ENCODE measurements at regions not wholly inside any gene's neighbourhood (a gene's known extent, or its start where the extent isn't known, plus 50 kb on each side); places are given as distances from the start of the nearest gene placed in this dataset.

DNA sequence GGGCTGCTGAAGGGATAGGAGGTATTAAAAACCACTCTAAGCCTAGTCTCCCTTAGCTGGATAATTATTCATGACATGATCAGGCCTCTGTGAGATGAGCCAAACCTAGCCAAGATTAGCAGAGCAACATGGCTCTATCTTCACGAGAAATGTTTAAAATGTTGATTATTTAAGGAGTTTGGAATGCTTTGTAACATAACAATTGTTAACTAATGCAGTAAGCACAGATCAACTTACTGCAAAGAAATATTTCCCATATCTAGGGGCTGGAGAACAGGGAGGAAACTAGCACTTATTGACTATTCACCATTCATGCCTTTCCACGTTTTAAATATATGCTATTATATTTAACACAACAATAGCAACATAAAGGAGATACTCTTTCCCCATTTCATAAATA is 833.7 kb upstream of the CHAC2 start:
- DNase-seq (ENCODE audit: extremely low spot score, insufficient read length, low read depth) (no peak), FAIRE-seq (no peak)

DNA sequence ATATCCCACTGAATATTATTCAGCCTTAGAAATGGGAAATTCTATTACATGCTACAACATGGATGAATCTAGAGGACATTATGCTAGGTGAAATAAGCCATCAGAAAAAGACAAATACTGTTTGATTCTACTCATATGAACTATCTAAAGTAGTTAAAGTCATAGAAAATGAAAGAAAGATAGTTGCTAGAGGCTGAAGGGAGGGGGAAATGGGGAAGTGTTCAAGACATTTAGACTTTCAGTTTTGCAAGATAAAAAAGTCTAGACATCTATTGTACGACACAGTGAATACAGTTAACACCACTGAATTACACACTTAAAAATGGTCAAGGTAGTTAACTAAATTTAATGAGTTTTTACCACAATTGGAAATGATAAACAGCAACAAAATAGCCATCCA is 835.9 kb upstream of the CHAC2 start:
- no peak for FAIRE-seq
- no peak for DNase-seq (ENCODE audit: extremely low spot score, insufficient read length, low read depth)

DNA sequence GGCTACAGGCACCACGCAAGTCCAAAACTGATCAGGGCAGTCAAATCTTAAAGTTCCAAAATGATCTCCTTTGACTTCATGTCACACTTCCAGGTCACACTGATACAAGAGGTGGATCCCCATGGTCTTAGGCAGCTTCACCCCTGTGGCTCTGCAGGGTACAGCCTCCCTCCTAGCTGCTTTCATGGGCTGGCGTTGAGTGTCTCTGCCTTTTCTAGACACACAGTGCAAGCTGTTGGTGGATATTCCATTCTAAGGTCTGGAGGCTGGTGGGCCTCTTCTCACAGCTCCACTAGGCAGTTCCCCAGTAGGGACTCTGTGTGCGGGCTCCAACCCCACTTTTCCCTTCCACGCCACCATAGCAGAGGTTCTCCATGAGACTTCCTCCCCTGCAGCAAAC is 838.2 kb upstream of the CHAC2 start:
- no peak for FAIRE-seq
- no peak for DNase-seq (ENCODE audit: extremely low spot score, insufficient read length, low read depth)

DNA sequence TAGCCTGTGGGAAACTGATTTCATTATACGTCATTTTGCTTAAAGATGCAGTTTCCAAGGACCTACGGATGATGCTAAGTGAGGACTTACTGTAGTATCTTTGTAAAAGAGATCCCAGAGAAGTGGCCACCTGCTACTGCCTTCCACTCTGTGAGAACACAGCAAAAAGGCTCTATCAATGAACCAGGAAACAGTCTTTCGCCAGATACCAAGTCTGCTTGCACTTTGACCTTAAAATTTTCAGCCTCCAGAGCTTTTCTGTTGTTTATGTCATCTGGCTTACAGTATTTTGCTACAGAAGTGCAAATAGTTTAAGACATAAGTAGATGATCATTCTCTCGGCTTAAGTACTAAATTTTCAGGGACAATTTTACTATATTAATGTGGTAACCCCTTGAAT is 847.9 kb upstream of the CHAC2 start:
- FAIRE-seq (no peak), DNase-seq (ENCODE audit: extremely low spot score, insufficient read length, low read depth) (no peak)

DNA sequence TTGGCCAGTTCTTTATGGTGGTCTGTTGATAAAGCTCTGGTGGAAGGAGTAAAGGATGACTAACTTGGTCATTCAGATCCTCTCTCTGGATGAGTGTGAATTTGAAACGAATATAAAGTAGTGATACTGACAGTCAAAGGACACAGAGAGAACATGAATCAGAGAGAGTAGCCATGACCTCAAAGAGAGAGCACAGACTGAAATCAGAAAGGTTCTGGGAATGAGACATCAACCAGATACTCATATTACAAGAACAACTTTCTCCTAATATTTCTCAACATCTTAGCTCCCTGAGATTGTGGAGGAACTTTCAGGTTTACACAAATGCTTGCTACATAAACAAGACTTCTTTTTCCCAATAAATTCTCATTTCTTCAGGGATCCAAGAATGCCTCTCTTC is 849.1 kb upstream of the CHAC2 start:
- DNase-seq (ENCODE audit: extremely low spot score, insufficient read length, low read depth), result no peak
- FAIRE-seq, result no peak

DNA sequence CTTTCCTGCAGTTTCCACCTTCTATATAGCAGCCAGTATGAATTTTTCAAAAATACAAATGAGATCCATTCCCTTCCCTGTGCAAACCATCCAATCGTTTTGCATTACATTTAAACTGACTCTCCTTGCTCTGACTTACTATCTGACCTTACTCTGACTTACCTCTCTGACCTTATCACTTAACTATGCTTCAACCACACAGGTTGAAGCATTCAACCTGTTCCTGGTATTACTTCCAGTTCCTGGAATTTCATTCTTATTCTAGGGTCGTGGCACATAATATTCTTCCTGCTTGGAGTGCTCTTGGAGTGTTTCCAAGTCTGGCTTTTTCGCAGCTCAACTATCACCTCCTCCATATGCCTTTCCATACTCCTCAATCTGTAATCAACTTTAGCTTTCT is 850.6 kb upstream of the CHAC2 start:
- DNase-seq (ENCODE audit: extremely low spot score, insufficient read length, low read depth), result no peak
- no peak for FAIRE-seq

DNA sequence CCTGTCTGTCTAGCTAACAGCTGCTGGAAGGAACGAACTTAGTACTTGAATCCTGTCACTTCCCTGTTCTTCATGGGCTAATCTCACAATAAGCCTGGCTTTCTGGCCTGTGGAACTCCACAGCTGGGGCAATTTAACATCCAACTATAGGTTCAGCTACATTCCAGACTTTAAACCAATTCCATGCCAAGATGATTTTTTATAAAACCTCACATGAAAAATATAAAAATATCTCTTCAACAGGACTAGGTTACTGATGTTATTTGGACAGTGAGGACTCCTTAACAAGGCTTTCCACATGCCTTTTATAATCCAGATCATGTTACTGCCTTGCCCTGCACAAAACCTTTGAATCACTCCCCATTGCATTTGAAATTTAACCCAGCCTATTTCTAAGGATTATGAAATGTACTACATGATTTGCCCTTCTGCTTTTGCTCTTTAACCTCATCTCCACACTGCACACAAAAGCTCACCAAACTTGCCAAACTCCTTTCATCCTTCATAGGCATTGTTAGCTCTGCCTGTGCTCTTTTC is 863.2 kb upstream of the CHAC2 start:
- FAIRE-seq, result no peak

DNA sequence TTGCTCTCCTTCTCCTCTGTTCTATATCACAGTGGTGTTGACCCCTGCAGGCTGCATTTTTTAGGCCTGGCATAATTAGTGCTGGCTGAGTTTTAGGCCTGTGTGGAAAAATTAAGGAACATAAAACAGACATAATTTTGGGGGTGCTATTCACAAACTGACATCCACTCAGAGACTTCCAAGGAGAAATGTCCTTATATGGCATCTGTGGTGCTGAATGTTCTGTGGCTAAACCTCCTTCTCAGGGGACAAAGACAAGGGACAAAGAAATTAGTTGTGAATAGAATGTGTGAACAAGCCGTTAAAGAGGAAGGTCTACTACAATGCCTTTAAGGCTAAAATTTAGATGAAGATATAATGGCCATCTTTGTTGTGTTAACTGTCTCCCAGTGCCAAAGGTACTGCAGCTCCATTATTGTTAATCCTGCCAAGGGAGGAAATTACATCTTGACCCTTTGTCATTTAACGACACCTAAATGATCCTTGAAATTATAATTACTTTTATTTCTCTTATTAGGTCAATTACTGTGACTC is 870.0 kb upstream of the CHAC2 start:
- FAIRE-seq, result no peak
- DNase-seq (ENCODE audit: extremely low spot score, insufficient read length, low read depth), result no peak

More for the DNA sequence above, 863.2 kb upstream of the CHAC2 start:
- no peak for DNase-seq (ENCODE audit: extremely low spot score, insufficient read length, low read depth)

DNA sequence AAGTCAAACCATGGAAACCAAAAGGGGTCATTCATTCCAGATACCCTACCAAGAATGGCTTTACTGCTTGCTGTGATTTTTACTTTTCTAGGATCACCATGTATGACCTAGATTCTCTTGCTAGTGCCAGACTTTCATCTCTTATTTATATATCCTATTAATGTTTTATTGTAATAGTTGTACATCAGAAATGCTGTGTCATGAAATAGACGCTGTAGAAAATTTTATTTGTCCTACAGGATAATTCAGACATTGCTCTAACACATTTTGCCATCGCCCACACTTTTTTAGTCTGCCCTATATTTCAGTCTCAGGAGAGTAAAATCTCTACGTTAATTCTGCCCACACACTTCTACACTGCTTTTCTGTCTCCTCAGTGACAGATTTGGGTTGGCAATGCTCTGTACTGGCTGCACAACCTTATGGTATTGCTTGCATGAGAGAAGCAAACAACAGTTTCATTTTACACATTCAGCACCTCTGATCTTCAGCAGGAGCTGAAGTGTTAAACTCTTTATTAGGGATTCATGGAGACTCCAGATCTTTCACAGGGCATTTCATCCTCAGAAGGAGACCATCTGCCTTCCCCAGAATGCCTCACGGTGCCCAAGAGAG is 871.8 kb upstream of the CHAC2 start:
- FAIRE-seq (no peak), DNase-seq (ENCODE audit: extremely low spot score, insufficient read length, low read depth) (no peak)

DNA sequence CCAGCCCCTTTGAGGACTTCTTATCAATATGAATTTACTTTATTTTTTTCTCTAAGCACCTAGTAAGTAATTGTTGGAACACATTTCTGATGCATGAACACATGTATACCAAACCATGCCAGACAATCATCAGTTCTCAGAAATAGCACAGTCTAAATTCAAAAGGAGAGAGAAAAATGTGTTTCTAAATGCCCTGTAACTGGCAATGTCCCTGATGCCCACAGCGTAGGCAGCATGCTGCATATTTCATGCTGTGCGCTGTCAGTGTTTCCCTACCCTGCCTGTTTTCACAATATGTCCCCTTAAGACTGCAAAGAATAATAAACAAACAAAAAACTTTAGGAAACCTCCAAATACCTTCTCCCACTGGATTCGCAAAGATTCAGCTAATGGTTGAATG is 881.0 kb upstream of the CHAC2 start:
- no peak for DNase-seq (ENCODE audit: extremely low spot score, insufficient read length, low read depth)
- no peak for FAIRE-seq

DNA sequence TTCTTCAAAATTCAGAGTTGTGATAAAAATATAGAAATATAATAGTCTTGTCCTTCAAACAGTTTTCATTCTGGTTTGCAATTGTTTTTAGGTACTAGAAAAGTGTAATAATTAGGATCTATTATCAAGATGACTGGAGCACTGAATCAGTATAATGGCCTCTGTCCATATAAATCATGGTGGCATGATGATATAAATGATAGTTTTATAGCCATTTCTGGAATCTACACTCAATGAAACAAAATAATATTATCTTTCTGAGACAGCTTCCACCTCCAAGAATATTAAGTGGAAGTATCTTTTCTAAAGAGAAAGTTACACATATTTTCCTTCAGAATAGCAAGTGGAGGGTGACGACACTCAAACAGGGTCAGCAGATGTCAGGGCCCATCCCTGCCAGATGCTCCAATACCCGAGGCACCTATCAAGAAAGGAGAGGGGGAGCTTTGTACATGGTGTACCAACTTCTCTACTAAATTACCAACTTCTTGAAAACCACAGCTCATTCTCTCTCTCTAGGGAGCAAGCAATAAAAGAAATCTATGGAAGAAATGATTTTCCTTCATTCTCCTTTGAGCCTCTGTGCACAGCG is 882.7 kb upstream of the CHAC2 start:
- no peak for FAIRE-seq
- DNase-seq (ENCODE audit: extremely low spot score, insufficient read length, low read depth), result no peak

DNA sequence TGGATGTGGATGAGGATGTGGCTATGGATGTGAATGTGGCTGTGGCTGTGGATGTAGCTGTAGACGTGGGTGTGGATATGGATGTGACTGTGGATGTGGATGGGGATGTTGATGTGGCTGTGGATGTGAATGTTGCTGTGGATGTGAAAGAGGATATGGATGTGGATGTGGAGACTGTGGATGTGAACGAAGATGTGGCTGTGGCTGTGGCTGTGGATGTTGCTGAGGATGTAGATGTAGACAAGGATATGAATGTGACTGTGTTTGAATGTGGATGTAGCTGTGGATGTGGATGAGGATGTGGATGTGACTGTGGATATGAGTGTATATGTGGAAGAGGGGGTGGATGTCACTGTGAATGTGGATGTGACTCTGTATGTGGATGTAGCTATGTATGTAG is 884.6 kb upstream of the CHAC2 start:
- DNase-seq (ENCODE audit: extremely low spot score, insufficient read length, low read depth) (no peak), FAIRE-seq (no peak)

DNA sequence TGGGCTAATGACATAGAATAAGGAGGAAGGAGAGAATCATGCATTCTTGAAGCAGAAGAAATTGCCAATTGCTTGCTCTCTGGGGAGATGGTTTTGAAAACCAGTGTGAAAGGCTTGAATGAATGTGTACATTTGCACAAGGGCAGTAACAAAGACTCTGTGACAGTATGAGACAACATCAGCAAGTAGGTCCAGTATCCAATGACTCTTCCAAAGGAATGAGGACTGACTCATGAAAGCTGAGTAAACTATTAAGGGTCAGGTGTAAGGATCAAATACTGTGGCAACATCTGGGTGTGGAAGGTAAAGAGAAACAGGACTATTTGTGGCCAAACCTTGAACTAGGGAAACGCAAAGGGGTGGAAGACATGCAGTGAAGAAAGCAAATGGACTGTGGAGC is 886.0 kb upstream of the CHAC2 start:
- no peak for FAIRE-seq
- DNase-seq (ENCODE audit: extremely low spot score, insufficient read length, low read depth), result no peak

DNA sequence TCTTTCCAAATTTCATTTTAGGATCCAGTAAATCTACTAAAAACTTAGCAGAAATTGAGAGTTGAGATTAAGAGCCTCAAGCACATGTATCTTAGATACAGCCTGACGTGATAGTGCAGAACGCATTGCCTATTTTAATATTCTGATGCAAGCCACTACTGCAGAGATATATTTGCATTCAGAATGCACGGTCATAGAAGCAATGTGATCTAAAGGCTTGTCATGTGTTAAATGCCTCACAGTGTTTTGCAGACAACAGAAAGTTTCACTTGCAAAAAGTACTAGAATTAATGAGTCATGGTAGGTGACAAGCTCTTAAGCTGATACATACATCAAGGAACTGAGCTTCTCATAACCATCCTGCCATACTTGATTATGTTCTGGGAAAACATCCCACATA is 886.7 kb upstream of the CHAC2 start:
- no peak for FAIRE-seq
- DNase-seq (ENCODE audit: extremely low spot score, insufficient read length, low read depth), result no peak

DNA sequence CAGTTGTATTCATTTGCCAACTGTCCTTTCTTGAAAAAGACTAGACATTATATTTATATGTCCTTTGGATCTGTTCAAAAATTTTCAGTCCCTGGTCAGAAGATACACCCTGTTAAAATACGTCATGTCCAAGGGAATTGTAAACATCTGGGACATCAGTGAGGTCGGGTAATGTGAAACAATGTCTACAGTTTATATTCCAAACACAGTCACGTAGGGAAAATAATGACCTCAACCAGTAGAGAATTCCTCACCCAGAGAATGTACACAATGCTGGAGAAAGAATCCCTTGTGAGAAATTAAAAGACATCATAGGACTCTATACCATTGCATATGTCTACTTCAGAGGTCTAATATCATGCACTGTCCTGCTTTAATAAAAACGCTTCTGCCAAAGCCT is 888.0 kb upstream of the CHAC2 start:
- DNase-seq (ENCODE audit: extremely low spot score, insufficient read length, low read depth) (no peak), FAIRE-seq (no peak)

DNA sequence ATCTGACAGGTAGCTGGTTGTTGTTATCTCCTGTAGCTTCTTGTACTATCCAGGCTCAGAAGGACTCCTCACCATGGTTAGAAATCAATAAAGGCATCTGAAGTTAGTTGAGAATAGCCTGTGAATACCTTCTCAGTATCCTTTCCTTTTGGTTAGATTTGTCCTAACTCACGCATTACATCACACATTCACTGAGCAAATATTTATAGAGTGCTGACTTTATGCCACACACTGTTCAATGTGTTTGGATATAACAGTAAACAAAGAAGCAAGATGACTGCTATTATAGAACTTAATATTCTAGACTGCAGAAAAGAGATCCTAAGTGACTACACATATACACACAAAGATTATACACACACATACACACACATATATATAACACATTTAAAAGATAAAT is 889.9 kb upstream of the CHAC2 start:
- no peak for FAIRE-seq
- no peak for DNase-seq (ENCODE audit: extremely low spot score, insufficient read length, low read depth)

DNA sequence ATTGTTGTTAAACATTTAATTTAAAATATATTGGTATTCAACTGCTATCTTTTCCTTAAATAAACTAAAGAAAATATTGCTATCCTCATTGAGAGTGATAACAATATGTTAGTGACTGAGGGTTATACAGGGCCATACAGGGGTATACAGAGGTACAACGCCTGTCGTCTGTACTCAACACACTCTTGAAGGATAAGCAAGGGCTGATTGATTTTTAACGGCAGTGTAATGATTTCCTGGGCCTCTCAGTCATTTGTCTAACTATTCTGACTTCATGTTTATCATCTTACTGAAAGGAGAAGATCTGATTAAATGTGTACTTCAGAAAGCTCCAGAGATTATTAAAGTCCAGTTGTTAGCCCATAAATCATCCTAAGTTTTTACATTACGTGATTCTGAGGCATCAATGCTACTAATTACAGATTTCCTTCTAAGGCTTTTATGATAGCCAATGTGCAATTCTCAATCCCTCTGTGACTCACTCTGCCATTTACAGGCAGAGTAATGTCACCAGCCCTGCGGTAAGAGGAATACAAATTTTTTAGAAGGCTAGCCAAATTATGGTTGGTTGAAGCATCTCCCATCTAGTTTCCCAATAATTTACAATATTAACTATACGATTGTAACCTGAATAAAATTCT is 893.0 kb upstream of the CHAC2 start:
- DNase-seq (ENCODE audit: extremely low spot score, insufficient read length, low read depth) (no peak), FAIRE-seq (no peak)

DNA sequence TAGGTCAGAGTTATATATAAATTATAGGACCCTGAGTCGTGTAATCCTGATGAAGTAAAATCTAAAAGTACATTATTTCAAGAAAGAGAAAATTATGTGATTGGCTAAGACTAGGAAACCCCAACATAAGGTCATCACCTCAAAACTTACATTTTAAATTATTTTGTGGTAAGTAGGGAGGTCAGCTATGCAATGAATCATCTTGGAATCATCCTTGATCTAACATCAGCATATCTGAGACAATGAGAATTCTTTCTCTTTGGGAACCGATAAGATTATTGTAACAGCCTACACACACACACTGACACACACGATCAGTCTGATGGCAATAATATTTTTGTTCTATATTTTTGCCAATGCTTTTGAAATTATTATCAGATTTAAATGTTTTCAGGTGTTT is 904.8 kb upstream of the CHAC2 start:
- FAIRE-seq (no peak), DNase-seq (ENCODE audit: extremely low spot score, insufficient read length, low read depth) (no peak)

DNA sequence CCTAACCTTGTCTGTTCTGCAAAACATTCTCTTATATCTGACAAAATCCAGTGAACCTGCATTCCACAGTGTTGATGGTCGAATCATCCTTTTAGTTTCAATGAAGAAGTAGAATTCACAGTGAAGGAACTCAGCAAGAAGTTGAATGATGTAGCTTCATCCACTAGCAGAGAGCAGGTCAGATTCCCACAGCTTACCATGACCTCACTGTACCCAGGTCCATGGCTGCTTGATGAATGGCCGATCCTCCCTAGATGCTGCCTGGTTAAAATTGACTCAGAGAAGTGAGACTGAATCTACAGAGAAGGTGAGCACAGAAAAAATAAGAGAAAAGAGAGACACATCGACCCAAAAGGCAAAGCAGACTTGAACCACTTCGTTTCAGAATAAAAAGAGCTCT is 906.0 kb upstream of the CHAC2 start:
- FAIRE-seq (no peak), DNase-seq (ENCODE audit: extremely low spot score, insufficient read length, low read depth) (no peak)

DNA sequence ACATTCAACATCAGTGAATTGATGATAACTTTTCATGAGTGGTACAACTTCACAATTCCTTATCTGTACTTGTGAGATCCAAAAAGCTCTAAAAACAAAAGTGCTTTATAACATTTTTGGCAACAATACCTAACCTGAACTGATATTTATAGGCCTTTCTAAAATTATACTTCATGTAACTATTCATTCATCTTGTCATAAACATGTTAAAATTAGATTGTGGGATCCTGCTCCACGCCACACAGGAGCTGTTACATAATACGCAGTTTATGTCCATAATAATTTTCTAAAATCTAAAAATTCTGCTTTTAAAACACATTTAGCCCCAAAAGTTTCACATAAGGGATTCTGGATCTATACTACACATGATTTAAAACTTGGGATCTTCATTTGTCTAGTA is 908.5 kb upstream of the CHAC2 start:
- DNase-seq (ENCODE audit: extremely low spot score, insufficient read length, low read depth) (no peak), FAIRE-seq (no peak)

DNA sequence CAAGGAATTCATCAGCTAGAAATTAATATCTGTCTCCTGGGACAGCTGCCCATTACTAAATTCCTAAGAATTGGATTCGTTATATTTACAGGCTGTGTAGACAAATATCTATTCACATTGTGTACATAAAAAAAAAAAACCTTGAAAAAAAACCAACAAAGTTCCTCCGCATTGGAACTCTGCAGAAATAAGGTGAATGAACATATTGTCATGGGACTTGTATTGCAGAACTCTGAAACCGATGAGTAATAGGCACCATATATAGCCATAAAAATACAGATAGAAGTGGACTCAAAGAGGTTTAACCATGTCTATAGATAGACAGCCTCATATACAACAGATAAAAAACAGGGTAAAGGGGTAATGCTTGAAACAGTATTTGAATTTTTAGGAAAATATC is 909.9 kb upstream of the CHAC2 start:
- DNase-seq (ENCODE audit: extremely low spot score, insufficient read length, low read depth) (no peak), FAIRE-seq (no peak)

Data from GM18507 (cell line).